HCT116 (cell line): ENCODE measurements at regions not wholly inside any gene's neighbourhood (a gene's known extent, or its start where the extent isn't known, plus 50 kb on each side); places are given as distances from the start of the nearest gene placed in this dataset.

ENCODE experiments used
- ATAC-seq: fragments of 200-7000 bp; cut with Tn5 transposase; 2 replicates; pipeline ENCODE4 v1.9.1; 2020; ENCODE audit warnings: mild to moderate bottlenecking, moderate library complexity
- BruUV-seq: library from RNA; stranded (reverse); fragments of 400-500 nt; replicated peaks from 2 replicates; lab custom pipeline; 2021; lab: Mats Ljungman, UMichigan
- CTCF ChIA-PET: fragments of 300-600 bp; sonication (Branson Sonifier 250); formaldehyde crosslinking; loops from one replicate; lab custom pipeline; 2021; ENCODE audit warnings: antibody characterized with exemption; lab: Charles Lee
- POLR2A ChIA-PET: fragments of 300-600, 350-600 bp; sonication (Branson Sonifier 250); formaldehyde crosslinking; loops from one replicate; lab custom pipeline; 2021; ENCODE audit warnings: antibody characterized with exemption; lab: Charles Lee
- RAD21 ChIA-PET, 2 experiments: fragments of 300-600 bp; sonication (Branson Sonifier 250); formaldehyde crosslinking; loops; one replicate each; lab custom pipeline; 2023; ENCODE audit warnings: low total read pairs in 2 of 2; ENCODE audit not compliant: uncharacterized antibody in 2 of 2, unreplicated experiment in 2 of 2, low non-redundant PET in 1 of 2; lab: Charles Lee
- DNase-seq: peaks from one replicate; pipeline ENCODE4 v3.0.0-alpha.2; 2010; ENCODE audit warnings: low read depth, low spot score
- H2AFZ ChIP-seq: fragments of 200-600 bp; shearing (Covaris generic), sonication (generic); 2 replicates; pipeline ENCODE4 v1.6.1; 2017; ENCODE audit warnings: low read depth, mixed run types, mixed read lengths, antibody characterized with exemption, low read length; ENCODE audit not compliant: poor library complexity, severe bottlenecking
- H3K27ac ChIP-seq: 2 replicates; pipeline ENCODE4 v1.5.1; 2012; ENCODE audit warnings: low read depth, low read length
- H3K27me3 ChIP-seq: fragments of 200-600 bp; sonication (generic); 2 replicates; pipeline ENCODE4 v1.6.1; 2016; ENCODE audit warnings: mixed run types, low read length, mixed read lengths; ENCODE audit not compliant: insufficient read depth
- H3K36me3 ChIP-seq, 2 experiments: fragments of 200-500 bp in 1 of 2; fragments of 200-600 bp in 1 of 2; sonication (Bioruptor generic) in 1 of 2; sonication (generic) in 1 of 2; 2 replicates each; pipeline versions ENCODE4 v1.5.1 to v1.6.1; 2014 to 2016; ENCODE audit warnings: low read length in 2 of 2, inconsistent platforms in 1 of 2, mixed read lengths in 1 of 2, mixed run types in 1 of 2; ENCODE audit not compliant: insufficient read depth in 2 of 2, control insufficient read depth in 1 of 2
- H3K4me1 ChIP-seq, 2 experiments: fragments of 200-600 bp in 1 of 2; sonication (generic) in 1 of 2; 2 replicates each; pipeline versions ENCODE4 v1.5.1 to v1.6.1; 2012 to 2017; ENCODE audit warnings: low read length in 2 of 2, inconsistent platforms in 1 of 2, mild to moderate bottlenecking in 1 of 2, mixed read lengths in 1 of 2, mixed run types in 1 of 2, moderate library complexity in 1 of 2; ENCODE audit not compliant: insufficient read depth in 2 of 2, control insufficient read depth in 1 of 2
- H3K4me2 ChIP-seq: fragments of 200-600 bp; sonication (generic); 2 replicates; pipeline ENCODE4 v1.6.1; 2017; ENCODE audit warnings: mixed run types, low read length, mixed read lengths
- H3K4me3 ChIP-seq, 2 experiments: fragments of 200-600 bp in 1 of 2; sonication (generic) in 1 of 2; replicated peaks in 1 of 2; 2 replicates each; pipeline ENCODE4 v1.5.1; 2011 to 2016; ENCODE audit warnings: low read length in 2 of 2, control low read depth in 1 of 2, low read depth in 1 of 2, mild to moderate bottlenecking in 1 of 2, mixed read lengths in 1 of 2, mixed run types in 1 of 2
- H3K79me2 ChIP-seq: fragments of 200-600 bp; sonication (generic); 2 replicates; pipeline ENCODE4 v1.6.1; 2017; ENCODE audit warnings: mild to moderate bottlenecking, mixed run types, low read length, moderate library complexity, mixed read lengths; ENCODE audit not compliant: insufficient read depth
- H3K9ac ChIP-seq: fragments of 200-600 bp; sonication (generic); 2 replicates; pipeline ENCODE4 v1.6.1; 2016; ENCODE audit warnings: low read length, mixed read lengths
- H3K9me2 ChIP-seq: fragments of 200-600 bp; sonication (generic), shearing (Covaris generic); 2 replicates; pipeline ENCODE4 v1.6.1; 2017; ENCODE audit warnings: mixed run types, mild to moderate bottlenecking, moderate library complexity; ENCODE audit not compliant: insufficient read depth
- H3K9me3 ChIP-seq, 2 experiments: fragments of 200-500 bp in 1 of 2; fragments of 200-600 bp in 1 of 2; sonication (Bioruptor generic) in 1 of 2; sonication (generic) in 1 of 2; 2 replicates each; pipeline ENCODE4 v1.6.1; 2014 to 2017; ENCODE audit warnings: low read length in 2 of 2, mixed read lengths in 2 of 2, inconsistent platforms in 1 of 2, low read depth in 1 of 2, mild to moderate bottlenecking in 1 of 2, mixed run types in 1 of 2, moderate library complexity in 1 of 2; ENCODE audit not compliant: control insufficient read depth in 1 of 2, insufficient read depth in 1 of 2
- H4K20me1 ChIP-seq: fragments of 200-600 bp; sonication (generic), shearing (Covaris generic); 2 replicates; pipeline ENCODE4 v1.6.1; 2017; ENCODE audit warnings: mixed run types, mild to moderate bottlenecking, moderate library complexity; ENCODE audit not compliant: insufficient read depth
- ATF3 ChIP-seq: IDR thresholded peaks from 2 replicates; pipeline ENCODE4 v1.6.1; 2012
- CEBPB ChIP-seq: IDR thresholded peaks from 2 replicates; pipeline ENCODE4 v1.6.1; 2012; ENCODE audit warnings: low read depth
- CTCF ChIP-seq, 3 experiments: fragments of 200-600 bp in 1 of 3; sonication (generic) in 1 of 3; IDR thresholded peaks in 2 of 3; conservative IDR thresholded peaks in 1 of 3; 2 replicates each; pipeline ENCODE4 v1.5.1; 2012 to 2017; ENCODE audit warnings: low read depth in 2 of 3, low read length in 2 of 3, antibody characterized with exemption in 1 of 3, borderline replicate concordance in 1 of 3, control low read depth in 1 of 3, mild to moderate bottlenecking in 1 of 3, mixed read lengths in 1 of 3, mixed run types in 1 of 3, moderate library complexity in 1 of 3; ENCODE audit not compliant: insufficient read depth in 1 of 3
- EGR1 ChIP-seq: IDR thresholded peaks from 2 replicates; pipeline ENCODE4 v1.6.1; 2012; ENCODE audit warnings: low read depth
- ELF1 ChIP-seq: IDR thresholded peaks from 2 replicates; pipeline ENCODE4 v1.6.1; 2012; ENCODE audit warnings: low read depth, borderline replicate concordance
- EZH2 ChIP-seq: fragments of 200-600 bp; sonication (generic); IDR thresholded peaks from 2 replicates; pipeline ENCODE4 v1.6.1; 2017; ENCODE audit warnings: antibody characterized with exemption, mixed run types
- EZH2phosphoT487 ChIP-seq: fragments of 200-600 bp; IDR thresholded peaks from 2 replicates; pipeline ENCODE4 v1.6.1; 2018; ENCODE audit warnings: antibody characterized with exemption, borderline replicate concordance
- JUND ChIP-seq: IDR thresholded peaks from 2 replicates; pipeline ENCODE4 v1.6.1; 2012
- POLR2A ChIP-seq: IDR thresholded peaks from 2 replicates; pipeline ENCODE4 v1.7.0; 2011; ENCODE audit warnings: borderline replicate concordance; ENCODE audit not compliant: insufficient read depth, insufficient read length; ENCODE audit errors: extremely low read depth
- POLR2AphosphoS5 ChIP-seq: IDR thresholded peaks from 2 replicates; pipeline ENCODE4 v1.6.1; 2011; ENCODE audit warnings: mild to moderate bottlenecking, low read depth, low read length, moderate library complexity
- RAD21 ChIP-seq: IDR thresholded peaks from 2 replicates; pipeline ENCODE4 v1.6.1; 2012; ENCODE audit warnings: low read depth, mild to moderate bottlenecking
- REST ChIP-seq: IDR thresholded peaks from 2 replicates; pipeline ENCODE4 v1.6.1; 2012; ENCODE audit warnings: low read depth
- SIN3A ChIP-seq: IDR thresholded peaks from 2 replicates; pipeline ENCODE4 v1.6.1; 2012; ENCODE audit warnings: low read depth
- SP1 ChIP-seq: IDR thresholded peaks from 2 replicates; pipeline ENCODE4 v1.6.1; 2012; ENCODE audit warnings: low read depth
- SRF ChIP-seq: IDR thresholded peaks from 2 replicates; pipeline ENCODE4 v1.6.1; 2012; ENCODE audit warnings: low read depth
- TCF7L2 ChIP-seq: IDR thresholded peaks from 2 replicates; pipeline ENCODE4 v1.7.0; 2011; ENCODE audit warnings: borderline replicate concordance, inconsistent platforms; ENCODE audit not compliant: insufficient read depth, insufficient read length; ENCODE audit errors: extremely low read depth
- ZBTB33 ChIP-seq: IDR thresholded peaks from 2 replicates; pipeline ENCODE4 v1.6.1; 2011; ENCODE audit warnings: mild to moderate bottlenecking, low read length, moderate library complexity; ENCODE audit not compliant: insufficient replicate concordance; ENCODE audit errors: extremely low read depth
- ZFX ChIP-seq: fragments of 450-650 bp; IDR thresholded peaks from 2 replicates; pipeline ENCODE4 v1.6.1; 2017
- intact Hi-C: fragments of 100-400 bp; cut with micrococcal nuclease; formaldehyde crosslinking; loops from 2 replicates; pipeline ENCODE4 v1.10.0; 2022

- DNase-seq (no peak), ATAC-seq (no peak)
- ChIA-PET CTCF (no interaction called here), RAD21 (no interaction called here), POLR2A (no interaction called here)
- Histone ChIP-seq H3K27me3 (no peaks in the 10 kb centered on the region), H3K36me3 (no peaks in the 10 kb centered on the region), H3K4me3 (no peak overlapping the region), H4K20me1 (no peaks in the 10 kb centered on the region), H3K4me2 (no peak overlapping the region), H3K27ac (no peak overlapping the region), H2AFZ (no peak overlapping the region), H3K9me3 (no peaks in the 10 kb centered on the region), H3K9ac (no peak overlapping the region), H3K9me2 (no peaks in the 10 kb centered on the region), H3K4me1 (no peaks in the 10 kb centered on the region), H3K79me2 (no peaks in the 10 kb centered on the region)
- no peak for TF ChIP-seq SIN3A
- no peak for TF ChIP-seq EZH2phosphoT487
- no peak for TF ChIP-seq ELF1
- TF ChIP-seq POLR2A = no peak
- TF ChIP-seq ZBTB33 = no peak
- TF ChIP-seq SP1 = no peak
- no peak for TF ChIP-seq RAD21
- no peak for TF ChIP-seq ZFX
- no peak for TF ChIP-seq POLR2AphosphoS5
- no peak for TF ChIP-seq EGR1
- TF ChIP-seq EZH2 = no peak
- no peak for TF ChIP-seq SRF
- no peak for TF ChIP-seq CTCF (IDR thresholded peaks at IDR 0.05 in 2 of 3, conservative IDR thresholded peaks at IDR 0.05 in 1 of 3; ENCODE audit: borderline replicate concordance in 1 of 3, insufficient read depth in 1 of 3, low read depth in 2 of 3, low read length in 2 of 3)
- no peak for TF ChIP-seq JUND
- TF ChIP-seq REST = no peak
- no peak for TF ChIP-seq TCF7L2
- no peak for TF ChIP-seq CEBPB
- TF ChIP-seq ATF3 = no peak
- intact Hi-C loops = no loop called here
- BruUV-seq = no TSS peak
Measured at GRCh38 chr3:103866113-103866512, 1431.3 kb downstream of the ZPLD1 start.
